ENCODE measurements at regions not wholly inside any gene's neighbourhood (a gene's known extent, or its start where the extent isn't known, plus 50 kb on each side); places are given as distances from the start of the nearest gene placed in this dataset.

DNA sequence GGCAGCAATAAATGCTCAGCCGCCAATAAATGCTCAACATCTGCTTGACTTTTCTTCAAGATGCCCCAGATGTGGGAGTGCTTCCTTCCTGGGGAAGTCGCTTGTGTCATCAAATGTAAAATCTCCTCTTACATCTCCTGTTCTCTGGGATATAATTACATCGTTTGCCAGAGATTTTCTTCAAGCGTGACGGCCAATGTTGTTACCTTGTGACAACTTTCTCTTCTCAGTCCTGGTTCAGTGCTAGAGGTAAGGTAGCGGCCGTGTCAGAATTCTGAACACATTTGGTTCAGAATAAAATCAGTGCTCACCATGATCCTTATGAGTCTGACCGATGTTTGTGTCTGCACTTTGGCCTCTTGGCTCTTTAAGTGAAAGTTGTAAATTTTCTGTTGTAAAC, 102.5 kb downstream of the ASMT start:
- H3K9me3 Mint-ChIP-seq (ENCODE audit: insufficient read depth), result no peaks in the 10 kb centered on the region
- WGBS (ENCODE audit: insufficient coverage), result 77% methylated on average over 4 of the region's 8 CpGs

DNA sequence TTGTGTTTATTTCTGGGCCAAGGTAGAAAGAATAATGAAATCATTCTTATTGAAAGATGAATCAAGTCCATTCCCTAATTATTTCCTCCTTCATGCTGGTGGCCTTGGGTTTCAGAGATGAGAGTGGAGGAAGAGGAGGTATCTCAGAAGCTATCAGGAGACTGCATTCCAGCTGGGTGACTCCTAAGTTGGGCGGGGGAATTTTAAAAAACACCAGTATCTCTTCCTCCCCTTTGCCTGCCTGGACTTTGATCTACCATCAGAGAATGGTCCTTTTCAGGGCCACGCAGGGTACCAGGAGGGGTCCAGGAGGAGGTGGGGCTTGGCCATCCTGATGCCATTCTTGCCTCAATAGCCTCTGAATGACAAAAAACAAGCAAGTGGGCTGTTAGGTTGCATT, 104.4 kb downstream of the ASMT start:
- Histone ChIP-seq H2AFZ (ENCODE audit: insufficient read depth, low read depth, low read length, poor library complexity, severe bottlenecking) (no peak overlapping the region), H3K27ac (ENCODE audit: low read length in 2 of 2) (no peak overlapping the region), H3K4me2 (replicated peaks; ENCODE audit: low read depth, low read length, poor library complexity, severe bottlenecking) (no peak overlapping the region), H3K4me3 (ENCODE audit: control extremely low read depth in 1 of 5, extremely low read depth in 1 of 5, insufficient read depth in 1 of 5, low read depth in 2 of 5, low read length in 4 of 5) (no peak overlapping the region), H3K4me1 (ENCODE audit: control insufficient read depth in 2 of 2, insufficient read depth in 2 of 2, low read length in 2 of 2) (no peaks in the 10 kb centered on the region), H3K9me3 (ENCODE audit: control extremely low read depth in 1 of 3, control insufficient read depth in 2 of 3, insufficient read depth in 1 of 3, low read length in 2 of 3) (peaks cover 0 to 6% (median 0%) of the 10 kb centered on the region in 3 donors), H3K79me2 (ENCODE audit: control insufficient read depth, insufficient read depth, low read length) (no peaks in the 10 kb centered on the region), H3K27me3 (replicated peaks in 1 of 4; ENCODE audit: control extremely low read depth in 1 of 4, control insufficient read depth in 3 of 4, insufficient read depth in 4 of 4, low read length in 3 of 4) (no peaks in the 10 kb centered on the region), H3K36me3 (replicated peaks in 1 of 2; ENCODE audit: control extremely low read depth in 1 of 2, control insufficient read depth in 1 of 2, extremely low read depth in 1 of 2, insufficient read depth in 2 of 2, low read length in 1 of 2) (no peaks in the 10 kb centered on the region), H3K9ac (ENCODE audit: low read length) (no peak overlapping the region), H4K20me1 (ENCODE audit: control insufficient read depth, insufficient read depth, low read length, poor library complexity, severe bottlenecking) (no peaks in the 10 kb centered on the region)
- no peak for TF ChIP-seq EZH2 (IDR thresholded peaks at IDR 0.05; ENCODE audit: borderline replicate concordance, insufficient read depth, low read depth, low read length, poor library complexity, severe bottlenecking)
- TF ChIP-seq, protein P1, sequence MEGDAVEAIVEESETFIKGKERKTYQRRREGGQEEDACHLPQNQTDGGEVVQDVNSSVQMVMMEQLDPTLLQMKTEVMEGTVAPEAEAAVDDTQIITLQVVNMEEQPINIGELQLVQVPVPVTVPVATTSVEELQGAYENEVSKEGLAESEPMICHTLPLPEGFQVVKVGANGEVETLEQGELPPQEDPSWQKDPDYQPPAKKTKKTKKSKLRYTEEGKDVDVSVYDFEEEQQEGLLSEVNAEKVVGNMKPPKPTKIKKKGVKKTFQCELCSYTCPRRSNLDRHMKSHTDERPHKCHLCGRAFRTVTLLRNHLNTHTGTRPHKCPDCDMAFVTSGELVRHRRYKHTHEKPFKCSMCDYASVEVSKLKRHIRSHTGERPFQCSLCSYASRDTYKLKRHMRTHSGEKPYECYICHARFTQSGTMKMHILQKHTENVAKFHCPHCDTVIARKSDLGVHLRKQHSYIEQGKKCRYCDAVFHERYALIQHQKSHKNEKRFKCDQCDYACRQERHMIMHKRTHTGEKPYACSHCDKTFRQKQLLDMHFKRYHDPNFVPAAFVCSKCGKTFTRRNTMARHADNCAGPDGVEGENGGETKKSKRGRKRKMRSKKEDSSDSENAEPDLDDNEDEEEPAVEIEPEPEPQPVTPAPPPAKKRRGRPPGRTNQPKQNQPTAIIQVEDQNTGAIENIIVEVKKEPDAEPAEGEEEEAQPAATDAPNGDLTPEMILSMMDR (IDR thresholded peaks at IDR 0.05), result no peak
- no CpG with 5 or more reads among the region's 2 CpGs for WGBS (ENCODE audit: insufficient coverage)
- ATAC-seq (ENCODE audit: low read depth), result no peak
- DNase-seq, result no peak
- POLR2A ChIA-PET, result no interaction called here
- intact Hi-C loops (cut with micrococcal nuclease), result no loop called here
- H3K9me3 Mint-ChIP-seq (ENCODE audit: insufficient read depth), result no peaks in the 10 kb centered on the region
- H3K27me3 Mint-ChIP-seq, result no peaks in the 10 kb centered on the region
- H3K4me1 Mint-ChIP-seq, result no peaks in the 10 kb centered on the region
- H3K4me3 Mint-ChIP-seq, result no peak overlapping the region
- CTCF ChIA-PET, result no interaction called here
- H3K27ac Mint-ChIP-seq, result no peak overlapping the region

More for the DNA sequence above, 102.5 kb downstream of the ASMT start:
- Histone ChIP-seq H3K4me3 (ENCODE audit: control extremely low read depth in 1 of 5, extremely low read depth in 1 of 5, insufficient read depth in 1 of 5, low read depth in 2 of 5, low read length in 4 of 5) (no peak overlapping the region), H3K9me3 (ENCODE audit: control extremely low read depth in 1 of 3, control insufficient read depth in 2 of 3, insufficient read depth in 1 of 3, low read length in 2 of 3) (peaks cover 0 to 6% (median 0%) of the 10 kb centered on the region in 3 donors), H3K79me2 (ENCODE audit: control insufficient read depth, insufficient read depth, low read length) (no peaks in the 10 kb centered on the region), H3K4me1 (ENCODE audit: control insufficient read depth in 2 of 2, insufficient read depth in 2 of 2, low read length in 2 of 2) (no peaks in the 10 kb centered on the region), H2AFZ (ENCODE audit: insufficient read depth, low read depth, low read length, poor library complexity, severe bottlenecking) (no peak overlapping the region), H3K4me2 (replicated peaks; ENCODE audit: low read depth, low read length, poor library complexity, severe bottlenecking) (no peak overlapping the region), H4K20me1 (ENCODE audit: control insufficient read depth, insufficient read depth, low read length, poor library complexity, severe bottlenecking) (no peaks in the 10 kb centered on the region), H3K27me3 (replicated peaks in 1 of 4; ENCODE audit: control extremely low read depth in 1 of 4, control insufficient read depth in 3 of 4, insufficient read depth in 4 of 4, low read length in 3 of 4) (no peaks in the 10 kb centered on the region), H3K36me3 (replicated peaks in 1 of 2; ENCODE audit: control extremely low read depth in 1 of 2, control insufficient read depth in 1 of 2, extremely low read depth in 1 of 2, insufficient read depth in 2 of 2, low read length in 1 of 2) (peaks cover 0 to 5% of the 10 kb centered on the region in 2 experiments), H3K27ac (ENCODE audit: low read length in 2 of 2) (no peak overlapping the region), H3K9ac (ENCODE audit: low read length) (no peak overlapping the region)
- DNase-seq, result no peak
- H3K4me3 Mint-ChIP-seq, result no peak overlapping the region
- CTCF ChIA-PET, result no interaction called here
- TF ChIP-seq EZH2 (IDR thresholded peaks at IDR 0.05; ENCODE audit: borderline replicate concordance, insufficient read depth, low read depth, low read length, poor library complexity, severe bottlenecking), result no peak
- TF ChIP-seq, protein P1 (IDR thresholded peaks at IDR 0.05), result no peak
- ATAC-seq (ENCODE audit: low read depth), result no peak
- H3K4me1 Mint-ChIP-seq, result no peaks in the 10 kb centered on the region
- no peaks in the 10 kb centered on the region for H3K27me3 Mint-ChIP-seq
- POLR2A ChIA-PET, result no interaction called here
- H3K27ac Mint-ChIP-seq, result no peak overlapping the region
- intact Hi-C loops (cut with micrococcal nuclease), result no loop called here
